Gastrocnemius medialis (tissue), 4 donors: ENCODE measurements at regions not wholly inside any gene's neighbourhood (a gene's known extent, or its start where the extent isn't known, plus 50 kb on each side); places are given as distances from the start of the nearest gene placed in this dataset.

ENCODE experiments used
- ATAC-seq, 2 donors: fragments of 150-250 bp; one replicate each; pipeline ENCODE4 v1.9.1; 2016
- DNase-seq, 2 donors: peaks; one replicate each; pipeline ENCODE4 v3.0.0-alpha.2; 2019
- H3K27ac ChIP-seq, 4 donors: fragments of 200-600 bp; sonication (generic); 1 replicate in 1 of 4; 2 replicates in 3 of 4; pipeline ENCODE4 v1.5.1; 2016 to 2018; ENCODE audit warnings: mild to moderate bottlenecking in 2 of 4, moderate library complexity in 1 of 4
- H3K27me3 ChIP-seq, 3 donors: fragments of 200-600 bp; sonication (generic) in 2 of 3; 1 replicate in 1 of 3; 2 replicates in 2 of 3; pipeline versions ENCODE4 v1.5.1 to v1.6.0; 2016 to 2019; ENCODE audit warnings: mild to moderate bottlenecking in 1 of 3, moderate library complexity in 1 of 3
- H3K36me3 ChIP-seq, 2 donors: fragments of 200-600 bp; sonication (generic) in 1 of 2; one replicate each; pipeline ENCODE4 v1.5.1; 2017 to 2018
- H3K4me1 ChIP-seq, 2 donors: fragments of 200-600 bp; sonication (generic) in 1 of 2; one replicate each; pipeline ENCODE4 v1.5.1; 2016 to 2017; ENCODE audit warnings: mild to moderate bottlenecking in 2 of 2
- H3K4me3 ChIP-seq, 4 donors: fragments of 200-600 bp; sonication (generic) in 3 of 4; 1 replicate in 1 of 4; 2 replicates in 3 of 4; pipeline ENCODE4 v1.5.1; 2016 to 2019; ENCODE audit warnings: mild to moderate bottlenecking in 2 of 4
- H3K9me3 ChIP-seq, 3 donors: fragments of 200-600 bp; sonication (generic) in 2 of 3; 1 replicate in 1 of 3; 2 replicates in 2 of 3; pipeline ENCODE4 v1.5.1; 2016 to 2019
- POLR2A ChIP-seq, 2 donors: fragments of 450-650 bp; IDR thresholded peaks; one replicate each; pipeline ENCODE4 v1.6.1; 2017; ENCODE audit warnings: antibody characterized with exemption in 2 of 2, mild to moderate bottlenecking in 2 of 2, moderate library complexity in 2 of 2
- in situ Hi-C, 4 donors: fragments of 200-750 bp; cut with MboI; loops; one replicate each; pipeline versions ENCODE4 v1.15.0 to v1.8.0; 2017; ENCODE audit warnings: low sequenced_read_pairs in 4 of 4
- intact Hi-C: fragments of 100-400 bp; cut with DNase I; formaldehyde crosslinking; loops from one replicate; pipeline ENCODE4 v1.15.1; 2023; ENCODE audit warnings: low total_unique reads
- TF ChIP-seq, protein P1 (sequence below), 5 experiments: fragments of 450-650 bp in 3 of 5; fragments of 200-600 bp in 2 of 5; sonication (generic) in 2 of 5; IDR thresholded peaks in 4 of 5; conservative IDR thresholded peaks in 1 of 5; 1 replicate in 4 of 5; 2 replicates in 1 of 5; pipeline ENCODE4 v1.5.1; 2016 to 2019; ENCODE audit warnings: antibody characterized with exemption in 5 of 5, mild to moderate bottlenecking in 3 of 5, moderate library complexity in 3 of 5

DNA sequence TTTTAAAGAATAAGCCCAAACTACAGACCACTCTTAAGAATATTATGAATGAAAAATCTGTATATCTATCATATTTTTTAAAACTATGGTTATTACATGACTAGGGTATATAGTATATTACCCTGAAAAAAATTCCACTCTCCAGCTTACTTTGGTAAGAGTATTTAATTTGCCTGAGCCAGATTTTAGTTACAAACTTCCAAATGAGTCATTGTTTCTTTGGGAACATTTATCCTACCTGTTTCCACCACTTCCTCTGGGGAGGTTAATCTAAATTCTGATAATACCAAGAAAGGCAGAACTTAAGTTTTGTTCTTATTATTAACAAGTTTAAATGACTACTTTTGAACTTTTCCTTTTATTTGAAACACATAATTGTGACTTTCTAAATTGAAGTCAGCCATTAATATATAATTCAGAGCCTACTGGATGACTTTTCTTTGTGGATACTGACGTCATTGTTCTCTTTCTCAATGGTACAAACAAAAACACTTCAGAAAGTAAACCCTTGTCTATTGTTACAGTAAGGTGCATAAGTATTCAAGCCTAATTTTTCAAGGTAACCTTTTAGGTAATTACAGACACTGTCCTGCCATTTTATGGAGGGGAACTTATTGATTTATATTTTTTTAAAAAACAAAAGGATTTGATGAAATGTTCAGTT, 135.6 kb upstream of the TLL1 start:
- Histone ChIP-seq H3K4me1 (no peaks in the 10 kb centered on the region), H3K9me3 (no peaks in the 10 kb centered on the region), H3K27ac (no peak overlapping the region), H3K27me3 (no peaks in the 10 kb centered on the region), H3K4me3 (no peak overlapping the region), H3K36me3 (no peaks in the 10 kb centered on the region)
- TF ChIP-seq, protein P1, sequence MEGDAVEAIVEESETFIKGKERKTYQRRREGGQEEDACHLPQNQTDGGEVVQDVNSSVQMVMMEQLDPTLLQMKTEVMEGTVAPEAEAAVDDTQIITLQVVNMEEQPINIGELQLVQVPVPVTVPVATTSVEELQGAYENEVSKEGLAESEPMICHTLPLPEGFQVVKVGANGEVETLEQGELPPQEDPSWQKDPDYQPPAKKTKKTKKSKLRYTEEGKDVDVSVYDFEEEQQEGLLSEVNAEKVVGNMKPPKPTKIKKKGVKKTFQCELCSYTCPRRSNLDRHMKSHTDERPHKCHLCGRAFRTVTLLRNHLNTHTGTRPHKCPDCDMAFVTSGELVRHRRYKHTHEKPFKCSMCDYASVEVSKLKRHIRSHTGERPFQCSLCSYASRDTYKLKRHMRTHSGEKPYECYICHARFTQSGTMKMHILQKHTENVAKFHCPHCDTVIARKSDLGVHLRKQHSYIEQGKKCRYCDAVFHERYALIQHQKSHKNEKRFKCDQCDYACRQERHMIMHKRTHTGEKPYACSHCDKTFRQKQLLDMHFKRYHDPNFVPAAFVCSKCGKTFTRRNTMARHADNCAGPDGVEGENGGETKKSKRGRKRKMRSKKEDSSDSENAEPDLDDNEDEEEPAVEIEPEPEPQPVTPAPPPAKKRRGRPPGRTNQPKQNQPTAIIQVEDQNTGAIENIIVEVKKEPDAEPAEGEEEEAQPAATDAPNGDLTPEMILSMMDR (IDR thresholded peaks at IDR 0.05 in 4 of 5, conservative IDR thresholded peaks at IDR 0.05 in 1 of 5) = no peak
- no peak for TF ChIP-seq POLR2A (IDR thresholded peaks at IDR 0.05)
- ATAC-seq (no peak), DNase-seq (no peak)
- in situ Hi-C loops (no loop called here), intact Hi-C loops (no loop called here)

DNA sequence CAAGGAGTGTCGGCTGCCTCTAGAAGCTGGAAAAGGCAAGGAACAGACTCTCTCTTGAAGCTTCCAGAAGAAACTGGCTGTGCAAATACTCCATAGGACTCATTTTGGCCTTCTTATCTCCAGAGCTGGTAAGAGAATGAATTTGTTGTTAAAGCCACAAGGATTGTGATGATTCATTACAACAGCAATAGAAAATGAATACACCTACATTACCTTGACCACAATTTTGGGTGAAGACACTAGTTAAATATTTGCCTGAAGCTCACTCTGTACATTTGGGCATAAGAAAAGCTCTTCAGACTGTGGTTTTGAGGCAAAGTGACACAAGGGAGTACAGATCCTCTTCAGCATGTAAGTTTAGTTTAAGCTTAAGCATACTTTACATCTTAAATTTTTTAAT, 134.5 kb upstream of the TLL1 start:
- Histone ChIP-seq H3K27me3 (no peaks in the 10 kb centered on the region), H3K27ac (no peak overlapping the region), H3K4me1 (no peaks in the 10 kb centered on the region), H3K9me3 (no peaks in the 10 kb centered on the region), H3K36me3 (no peaks in the 10 kb centered on the region), H3K4me3 (no peak overlapping the region)
- ATAC-seq = no peak
- in situ Hi-C loops = no loop called here
- DNase-seq = no peak
- no peak for TF ChIP-seq POLR2A (IDR thresholded peaks at IDR 0.05)
- TF ChIP-seq, protein P1 (IDR thresholded peaks at IDR 0.05 in 4 of 5, conservative IDR thresholded peaks at IDR 0.05 in 1 of 5) = no peak
- intact Hi-C loops = no loop called here

DNA sequence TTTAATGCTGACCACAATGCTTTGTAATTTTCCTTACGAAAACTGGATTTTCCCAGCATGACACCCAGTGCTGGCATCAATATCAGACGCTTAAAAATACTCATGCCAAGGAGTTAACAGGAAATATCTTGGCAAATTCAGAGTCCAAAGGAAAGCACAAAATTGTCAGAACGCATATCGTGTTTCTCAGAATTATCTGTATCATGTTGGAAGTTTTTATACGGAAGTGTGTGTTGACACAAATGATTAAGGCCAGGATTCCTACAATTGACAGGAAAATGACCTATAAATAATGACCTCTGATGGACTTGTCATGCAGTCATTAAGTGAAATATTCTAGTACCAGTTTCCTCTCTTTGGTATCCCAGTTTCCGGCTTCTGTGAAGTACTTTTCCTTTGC, 132.1 kb upstream of the TLL1 start:
- no peak for TF ChIP-seq POLR2A (IDR thresholded peaks at IDR 0.05)
- TF ChIP-seq, protein P1 (IDR thresholded peaks at IDR 0.05 in 4 of 5, conservative IDR thresholded peaks at IDR 0.05 in 1 of 5) = no peak
- in situ Hi-C loops (no loop called here), intact Hi-C loops (no loop called here)
- no peaks in the 10 kb centered on the region for H3K36me3 ChIP-seq
- H3K4me3 ChIP-seq = no peak overlapping the region
- ATAC-seq (no peak), DNase-seq (no peak)
- H3K27me3 ChIP-seq = no peaks in the 10 kb centered on the region
- H3K4me1 ChIP-seq = no peaks in the 10 kb centered on the region
- H3K9me3 ChIP-seq = no peaks in the 10 kb centered on the region
- no peak overlapping the region for H3K27ac ChIP-seq

DNA sequence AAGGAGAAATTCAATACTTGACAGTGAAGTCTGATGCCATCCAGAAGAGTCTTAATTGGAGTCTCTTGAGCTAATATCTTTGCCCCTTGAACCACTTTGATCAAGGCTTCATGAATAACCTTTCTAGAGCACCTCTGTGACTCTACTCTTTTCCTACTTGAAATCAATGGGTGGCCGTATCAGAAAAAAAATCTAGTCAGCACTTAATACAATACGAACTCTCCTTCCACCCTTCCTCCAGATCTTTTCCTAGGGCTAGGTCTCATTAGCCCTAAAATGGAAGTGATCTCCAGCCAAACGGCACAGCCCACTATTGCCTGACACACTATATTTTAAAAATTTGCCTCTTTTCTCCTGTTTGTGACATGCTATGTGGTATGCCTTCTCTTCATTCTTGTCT, 129.6 kb upstream of the TLL1 start:
- no peak for TF ChIP-seq POLR2A (IDR thresholded peaks at IDR 0.05)
- H3K9me3 ChIP-seq = no peaks in the 10 kb centered on the region
- H3K27me3 ChIP-seq = no peaks in the 10 kb centered on the region
- no peaks in the 10 kb centered on the region for H3K36me3 ChIP-seq
- ATAC-seq (no peak), DNase-seq (no peak)
- H3K27ac ChIP-seq = no peak overlapping the region
- intact Hi-C loops = no loop called here
- in situ Hi-C loops = no loop called here
- no peaks in the 10 kb centered on the region for H3K4me1 ChIP-seq
- H3K4me3 ChIP-seq = no peak overlapping the region

DNA sequence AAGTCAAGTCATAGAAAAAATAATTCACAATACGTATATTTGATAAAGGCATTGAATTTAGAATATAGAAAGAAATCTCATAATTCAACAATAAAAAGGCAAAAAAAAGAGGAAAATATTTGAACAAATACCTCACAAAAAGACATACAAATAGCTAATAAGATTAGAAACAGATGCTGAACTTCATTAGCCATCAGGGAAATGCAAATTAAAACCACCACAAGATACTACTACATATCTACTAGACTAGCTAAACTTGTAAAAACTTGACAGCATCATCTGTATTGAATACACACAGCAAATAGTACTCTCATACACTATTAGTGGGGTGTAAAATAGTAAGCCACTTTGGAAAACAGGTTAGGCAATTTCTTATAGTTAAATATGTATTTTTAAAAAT, 128.7 kb upstream of the TLL1 start:
- in situ Hi-C loops (no loop called here), intact Hi-C loops (no loop called here)
- H3K36me3 ChIP-seq = no peaks in the 10 kb centered on the region
- H3K27me3 ChIP-seq = no peaks in the 10 kb centered on the region
- no peak overlapping the region for H3K4me3 ChIP-seq
- TF ChIP-seq POLR2A (IDR thresholded peaks at IDR 0.05) = no peak
- TF ChIP-seq, protein P1 (IDR thresholded peaks at IDR 0.05 in 4 of 5, conservative IDR thresholded peaks at IDR 0.05 in 1 of 5) = no peak
- no peak for DNase-seq
- H3K27ac ChIP-seq = no peak overlapping the region
- H3K9me3 ChIP-seq = no peaks in the 10 kb centered on the region
- ATAC-seq = no peak
- H3K4me1 ChIP-seq = no peaks in the 10 kb centered on the region
